ENCODE measurements at regions not wholly inside any gene's neighbourhood (a gene's known extent, or its start where the extent isn't known, plus 50 kb on each side); places are given as distances from the start of the nearest gene placed in this dataset.

- no peak overlapping the region for H3K27ac Mint-ChIP-seq (ENCODE audit: unreplicated experiment)
- peaks cover 22% of the 10 kb centered on the region for H3K27me3 Mint-ChIP-seq (ENCODE audit: low read depth)
- H3K4me1 Mint-ChIP-seq (ENCODE audit: low read depth) = no peaks in the 10 kb centered on the region
- TF ChIP-seq CTCF (IDR thresholded peaks at IDR 0.05) = no peak
- no peak for DNase-seq (ENCODE audit: low spot score)
- peaks cover 18% of the 10 kb centered on the region for H3K9me3 Mint-ChIP-seq (ENCODE audit: low read depth)
- H3K4me3 Mint-ChIP-seq (ENCODE audit: unreplicated experiment) = no peak overlapping the region
- H3K36me3 Mint-ChIP-seq (ENCODE audit: low read depth) = peaks cover 3% of the 10 kb centered on the region
Measured at GRCh38 chr5:54370982-54371381, 60.6 kb upstream of the ARL15 start.

- peaks cover 6% of the 10 kb centered on the region for H3K4me1 Mint-ChIP-seq (ENCODE audit: low read depth)
- H3K36me3 Mint-ChIP-seq (ENCODE audit: low read depth) = peaks cover 3% of the 10 kb centered on the region
- no peak for DNase-seq (ENCODE audit: low spot score)
- no peak overlapping the region for H3K27ac Mint-ChIP-seq (ENCODE audit: unreplicated experiment)
- peaks cover 9% of the 10 kb centered on the region for H3K27me3 Mint-ChIP-seq (ENCODE audit: low read depth)
- TF ChIP-seq CTCF (IDR thresholded peaks at IDR 0.05) = no peak
- H3K4me3 Mint-ChIP-seq (ENCODE audit: unreplicated experiment) = no peak overlapping the region
- H3K9me3 Mint-ChIP-seq (ENCODE audit: low read depth) = peaks cover 6% of the 10 kb centered on the region
Measured at GRCh38 chr5:54367844-54368243, 57.5 kb upstream of the ARL15 start.

GRCh38 chr5:54366707-54367106, 56.3 kb upstream of the ARL15 start:
- Mint-ChIP-seq H3K36me3 (ENCODE audit: low read depth) (no peaks in the 10 kb centered on the region), H3K4me3 (ENCODE audit: unreplicated experiment) (no peak overlapping the region), H3K9me3 (ENCODE audit: low read depth) (peaks cover 2% of the 10 kb centered on the region), H3K27me3 (ENCODE audit: low read depth) (peaks cover 9% of the 10 kb centered on the region), H3K27ac (ENCODE audit: unreplicated experiment) (no peak overlapping the region), H3K4me1 (ENCODE audit: low read depth) (peaks cover 18% of the 10 kb centered on the region)
- no peak for DNase-seq (ENCODE audit: low spot score)
- no peak for TF ChIP-seq CTCF (IDR thresholded peaks at IDR 0.05)

GRCh38 chr5:54363669-54364068, 53.3 kb upstream of the ARL15 start:
- no peak for DNase-seq (ENCODE audit: low spot score)
- Mint-ChIP-seq H3K27ac (ENCODE audit: unreplicated experiment) (no peak overlapping the region), H3K4me1 (ENCODE audit: low read depth) (peaks cover 43% of the 10 kb centered on the region), H3K4me3 (ENCODE audit: unreplicated experiment) (no peak overlapping the region), H3K36me3 (ENCODE audit: low read depth) (no peaks in the 10 kb centered on the region), H3K9me3 (ENCODE audit: low read depth) (no peaks in the 10 kb centered on the region), H3K27me3 (ENCODE audit: low read depth) (peaks cover 2% of the 10 kb centered on the region)
- no peak for TF ChIP-seq CTCF (IDR thresholded peaks at IDR 0.05)

GRCh38 chr5:54362992-54363625, 52.7 kb upstream of the ARL15 start:
- no peak for TF ChIP-seq CTCF (IDR thresholded peaks at IDR 0.05)
- no peak overlapping the region for H3K27ac Mint-ChIP-seq (ENCODE audit: unreplicated experiment)
- no peaks in the 10 kb centered on the region for H3K27me3 Mint-ChIP-seq (ENCODE audit: low read depth)
- DNase-seq (ENCODE audit: low spot score) = no peak
- H3K9me3 Mint-ChIP-seq (ENCODE audit: low read depth) = no peaks in the 10 kb centered on the region
- no peak overlapping the region for H3K4me3 Mint-ChIP-seq (ENCODE audit: unreplicated experiment)
- no peaks in the 10 kb centered on the region for H3K36me3 Mint-ChIP-seq (ENCODE audit: low read depth)
- peaks cover 43% of the 10 kb centered on the region for H3K4me1 Mint-ChIP-seq (ENCODE audit: low read depth)
